HG03108 (cell line): ENCODE measurements at regions not wholly inside any gene's neighbourhood (a gene's known extent, or its start where the extent isn't known, plus 50 kb on each side); places are given as distances from the start of the nearest gene placed in this dataset.
"Not testable (repeated sequence)": the region's sequence is repeated elsewhere in the genome, so short reads cannot be mapped to it uniquely, and the experiment has no call there.

Source experiments
- ATAC-seq: cut with Tn5 transposase; IDR thresholded peaks from one replicate; pipeline ENCODE4 v1.9.1; 2021; ENCODE audit warnings: moderate library complexity; ENCODE audit not compliant: unreplicated experiment

- no peak for ATAC-seq
Observed at GRCh38 chr16:86072328-86073102, 173.6 kb downstream of the IRF8 start.

GRCh38 chr16:86073103-86073625, 174.2 kb downstream of the IRF8 start:
- ATAC-seq = no peak

DNA sequence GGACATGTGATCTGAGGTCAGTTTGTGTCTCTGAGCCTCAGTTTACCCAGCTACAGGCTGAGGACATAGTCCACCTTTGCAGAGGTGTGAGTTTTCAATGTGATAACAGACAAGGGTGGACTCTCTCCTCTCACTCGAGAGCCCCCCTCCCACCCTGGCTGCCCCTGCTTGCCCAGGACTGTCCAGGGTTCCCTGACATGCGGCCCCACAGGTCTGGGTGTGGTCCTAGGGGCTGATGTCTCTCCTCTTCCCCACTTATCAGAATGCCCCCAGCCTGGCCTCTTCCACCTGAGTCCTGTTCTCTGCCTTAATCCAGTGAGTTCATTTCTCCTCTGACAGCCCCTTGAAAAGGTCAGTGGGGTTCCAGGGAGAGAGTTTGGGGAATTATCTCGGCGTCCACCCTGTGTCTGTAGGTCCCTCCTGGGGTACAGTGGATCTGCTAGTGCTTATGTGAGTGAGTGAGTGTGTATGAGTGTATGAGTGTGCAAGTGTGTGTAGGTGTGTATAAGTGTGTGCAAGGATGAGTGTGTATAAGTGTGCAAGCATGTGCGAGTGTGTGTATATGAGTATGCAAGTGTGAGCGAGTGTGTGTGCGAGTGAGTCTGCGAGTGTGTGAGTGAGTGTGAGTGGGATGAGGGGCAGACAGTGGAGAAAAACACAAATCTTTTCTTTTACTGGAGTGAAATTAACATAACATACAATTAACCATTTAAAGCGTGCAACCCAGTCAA, 175.0 kb downstream of the IRF8 start:
- ATAC-seq = no peak

GRCh38 chr16:86074651-86075487, 175.9 kb downstream of the IRF8 start:
- ATAC-seq = no peak

GRCh38 chr16:86075488-86075785, 176.5 kb downstream of the IRF8 start:
- no peak for ATAC-seq

DNA sequence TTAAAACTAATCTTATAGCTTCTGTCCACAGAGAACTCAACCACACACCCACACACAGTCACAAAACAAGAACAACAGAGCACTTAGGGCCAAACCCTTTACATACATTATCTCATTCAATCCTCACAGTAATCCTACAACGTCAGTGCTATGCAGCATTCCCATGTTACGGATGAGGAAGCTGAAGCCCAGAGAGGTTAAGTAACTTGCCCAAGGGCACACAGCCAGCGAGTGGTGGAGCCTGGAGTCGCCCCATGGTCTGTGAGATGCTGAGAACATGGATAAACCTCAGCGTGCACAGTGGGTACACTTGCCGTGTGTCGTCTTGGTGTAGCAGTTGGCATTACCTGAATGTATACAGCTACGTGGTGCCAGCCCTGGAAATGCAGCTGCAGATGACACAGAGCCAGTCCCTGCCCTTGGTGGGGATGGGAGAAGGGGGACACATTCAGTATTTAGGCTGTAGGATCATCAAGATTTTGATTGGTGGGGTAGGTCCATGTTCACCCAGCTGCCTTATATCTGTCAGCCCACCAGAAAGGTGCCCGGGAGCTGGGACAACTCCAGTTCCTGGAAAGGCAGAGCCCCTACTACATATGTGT, 177.0 kb downstream of the IRF8 start:
- no peak for ATAC-seq

- no peak for ATAC-seq
Observed at GRCh38 chr16:86076606-86077005, 177.6 kb downstream of the IRF8 start.

- no peak for ATAC-seq
Observed at GRCh38 chr16:86077243-86077940, 178.4 kb downstream of the IRF8 start.

DNA sequence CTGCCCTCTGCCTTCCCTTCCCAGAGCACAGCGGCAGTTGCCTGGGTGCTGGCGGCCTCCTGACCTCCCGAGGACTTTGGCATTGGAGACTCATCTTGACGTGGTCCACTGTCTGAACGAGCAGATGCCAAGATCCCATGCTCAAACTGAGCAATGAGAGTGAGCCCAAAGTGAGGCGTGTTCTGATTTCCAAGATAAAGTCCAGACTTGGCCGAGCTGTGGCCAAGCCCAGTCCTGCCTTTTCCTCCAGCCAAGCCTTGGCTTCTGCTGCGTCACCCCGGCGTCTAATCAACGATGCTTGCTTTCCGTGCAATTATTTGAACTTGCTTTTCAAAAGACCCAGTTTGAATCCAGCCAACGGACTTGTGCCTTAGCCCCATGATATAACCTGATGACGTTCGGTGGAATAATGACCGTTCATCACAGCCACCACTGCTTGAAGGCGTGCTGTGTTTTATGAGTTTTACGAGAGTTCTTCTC, 179.2 kb downstream of the IRF8 start:
- no peak for ATAC-seq

DNA sequence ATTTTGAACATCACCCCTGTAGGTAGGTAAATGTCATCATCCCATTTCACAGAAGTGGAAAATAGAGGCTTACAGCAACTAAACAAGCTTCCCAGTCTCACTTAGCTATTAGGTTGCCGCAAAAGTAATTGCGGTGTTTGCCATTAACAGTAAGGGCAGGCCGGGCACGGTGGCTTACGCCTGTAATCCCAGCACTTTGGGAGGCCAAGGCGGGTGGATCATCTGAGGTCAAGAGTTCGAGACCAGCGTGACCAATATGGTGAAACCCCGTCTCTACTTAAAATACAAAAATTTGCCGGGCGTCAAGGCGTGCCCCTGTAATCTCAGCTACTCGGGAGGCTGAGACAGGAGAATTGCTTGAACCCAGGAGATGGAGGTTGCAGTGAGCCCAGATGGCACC, 179.7 kb downstream of the IRF8 start:
- ATAC-seq = not testable (repeated sequence)

DNA sequence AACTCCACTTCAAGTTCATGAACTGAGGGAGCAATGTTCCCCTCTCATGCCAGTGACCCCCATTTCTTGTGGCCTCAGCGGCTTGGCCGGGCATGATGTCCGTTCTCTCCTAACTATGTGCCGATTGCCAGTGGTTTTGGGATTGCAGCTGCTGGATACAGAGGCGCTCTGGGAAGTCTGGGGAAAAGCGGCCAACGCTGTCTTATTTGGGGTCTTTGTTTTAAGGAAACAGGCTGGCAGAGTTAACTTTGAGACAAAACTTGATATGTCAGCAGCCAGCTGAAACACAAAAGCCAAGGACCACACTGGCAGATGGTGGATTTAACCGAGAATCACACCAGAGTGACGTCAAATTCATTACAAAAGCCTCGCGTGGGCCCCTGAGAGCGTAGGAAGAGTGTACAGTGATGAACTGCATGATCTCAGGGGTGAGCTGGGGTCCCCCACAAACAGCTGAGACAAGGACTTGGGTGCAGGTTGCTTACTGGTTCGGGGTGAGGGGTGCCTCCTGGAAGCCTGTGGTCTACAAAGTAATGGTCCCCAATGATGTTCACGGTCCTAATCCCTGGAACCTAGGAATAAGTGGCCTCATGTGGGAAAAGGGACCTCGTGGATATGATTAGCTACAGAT, 180.4 kb downstream of the IRF8 start:
- ATAC-seq = no peak

GRCh38 chr16:86080131-86080875, 181.3 kb downstream of the IRF8 start:
- no peak for ATAC-seq

DNA sequence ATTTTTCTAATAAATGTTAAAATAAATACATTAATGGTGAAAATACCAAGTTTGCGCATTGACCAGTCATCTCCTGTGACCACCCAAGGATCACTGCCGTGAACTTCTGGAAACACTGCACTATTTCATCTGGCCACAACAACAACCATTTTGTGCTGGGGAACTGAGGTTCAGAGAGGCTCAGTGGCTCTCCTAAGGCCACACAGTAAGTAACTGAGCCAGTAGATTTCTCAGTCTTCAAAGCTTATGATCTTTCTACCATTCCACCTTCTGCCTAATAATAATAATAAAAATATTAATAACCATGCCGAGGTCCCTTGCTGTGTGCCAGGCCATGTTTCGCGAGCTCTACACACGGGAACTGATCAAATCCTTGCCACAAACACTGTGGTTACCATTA, 182.0 kb downstream of the IRF8 start:
- ATAC-seq = no peak

- ATAC-seq = no peak
Observed at GRCh38 chr16:86082418-86083030, 183.6 kb downstream of the IRF8 start.

DNA sequence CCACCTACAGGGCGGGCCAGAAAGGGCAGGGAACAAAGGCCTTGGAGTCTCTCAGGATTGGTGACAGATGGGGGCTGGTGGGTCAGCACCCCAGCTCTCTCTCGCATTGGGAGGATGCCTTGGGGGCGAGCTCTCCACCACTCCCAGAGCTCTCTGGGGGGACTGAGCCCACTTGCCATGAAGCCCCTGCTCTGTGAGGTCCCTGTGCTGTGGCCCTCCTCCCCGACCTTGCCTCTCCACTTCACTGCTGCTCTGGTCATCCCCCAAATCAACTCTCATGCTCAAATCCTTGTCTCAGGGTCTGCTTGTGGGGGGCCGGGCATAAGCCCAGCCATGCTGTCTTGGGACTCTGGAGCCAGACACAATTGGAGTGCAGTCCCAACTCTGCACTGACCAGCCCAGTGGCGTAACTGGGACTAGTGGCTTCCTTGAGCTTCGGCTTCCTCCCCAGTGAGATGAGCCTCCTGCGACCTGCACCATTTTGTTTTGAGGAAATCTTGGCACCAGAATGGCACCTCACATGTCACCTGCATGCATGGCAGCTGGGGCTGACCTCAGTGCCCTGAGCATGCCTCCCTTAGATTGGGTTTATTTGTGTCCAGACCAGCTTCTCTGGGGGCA, 184.5 kb downstream of the IRF8 start:
- no peak for ATAC-seq

- ATAC-seq = no peak
Observed at GRCh38 chr16:86085161-86085611, 186.2 kb downstream of the IRF8 start.

DNA sequence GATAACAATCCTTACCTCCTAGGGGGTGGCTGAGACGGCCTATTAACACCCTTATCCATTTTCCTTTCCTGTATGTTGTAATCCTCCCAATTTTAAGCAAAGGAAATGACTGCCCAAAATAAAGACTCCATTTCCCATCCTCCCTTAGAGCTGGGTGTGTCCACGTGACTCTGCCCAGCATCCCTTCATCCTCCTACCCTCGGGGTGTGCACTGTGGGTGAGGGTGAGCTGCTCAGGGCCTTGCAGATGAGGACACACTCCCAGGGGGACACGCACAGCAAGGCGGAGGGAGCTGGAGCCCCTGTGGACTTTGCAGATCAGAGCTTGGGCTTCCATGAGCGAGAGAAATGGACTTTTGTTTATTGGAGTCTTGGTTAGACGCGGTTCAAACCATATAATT, 186.8 kb downstream of the IRF8 start:
- ATAC-seq = no peak

DNA sequence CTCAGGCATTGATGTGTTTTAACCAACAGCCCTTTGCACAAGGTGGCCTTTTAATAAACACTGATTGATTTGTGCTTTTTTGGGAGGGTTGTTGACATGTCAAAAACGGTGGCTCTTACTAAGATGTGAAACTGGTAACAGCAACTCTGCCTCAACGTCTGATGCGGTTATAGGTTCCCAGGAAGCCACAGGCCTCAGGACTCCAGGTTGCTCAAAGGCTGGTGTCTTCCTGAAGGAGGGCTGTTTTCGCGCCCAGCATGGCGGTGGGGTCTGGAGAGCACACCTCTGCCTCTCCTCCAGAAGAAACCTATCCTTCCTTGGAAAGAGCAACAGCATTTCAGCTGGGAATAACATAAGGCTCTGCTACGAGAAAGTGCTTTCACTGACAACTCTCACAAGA, 187.5 kb downstream of the IRF8 start:
- no peak for ATAC-seq
